T-helper 17 cell (primary cell): ENCODE measurements at regions not wholly inside any gene's neighbourhood (a gene's known extent, or its start where the extent isn't known, plus 50 kb on each side); places are given as distances from the start of the nearest gene placed in this dataset.
"Not testable (repeated sequence)": the region's sequence is repeated elsewhere in the genome, so short reads cannot be mapped to it uniquely, and the experiment has no call there.

ENCODE experiments used
- ATAC-seq: fragments of 150-1000 bp; cut with Tn5 transposase; 2 replicates; pipeline ENCODE4 v1.10.0; 2021; ENCODE audit warnings: mild to moderate bottlenecking, moderate library complexity
- DNase-seq, 3 donors: peaks; one replicate each; pipeline versions ENCODE4 v3.0.0 to v3.0.0-alpha.2; 2020 to 2021
- H3K9me3 ChIP-seq: one replicate; pipeline ENCODE4 v1.7.0; 2013; ENCODE audit warnings: low read length, mild to moderate bottlenecking; ENCODE audit not compliant: control insufficient read depth, poor library complexity, severe bottlenecking
- H3K27ac Mint-ChIP-seq: one replicate; pipeline ENCODE4 v1.8.0; 2022; ENCODE audit warnings: mild to moderate bottlenecking, moderate library complexity, mixed read lengths
- H3K27me3 Mint-ChIP-seq: one replicate; pipeline ENCODE4 v1.8.0; 2022; ENCODE audit warnings: mixed read lengths
- H3K36me3 Mint-ChIP-seq: one replicate; pipeline ENCODE4 v1.8.0; 2022; ENCODE audit warnings: low read depth, mixed read lengths
- H3K4me1 Mint-ChIP-seq: one replicate; pipeline ENCODE4 v1.8.0; 2022; ENCODE audit warnings: mild to moderate bottlenecking, mixed read lengths
- H3K4me3 Mint-ChIP-seq: one replicate; pipeline ENCODE4 v1.8.0; 2022; ENCODE audit warnings: mild to moderate bottlenecking, moderate library complexity, mixed read lengths

DNA sequence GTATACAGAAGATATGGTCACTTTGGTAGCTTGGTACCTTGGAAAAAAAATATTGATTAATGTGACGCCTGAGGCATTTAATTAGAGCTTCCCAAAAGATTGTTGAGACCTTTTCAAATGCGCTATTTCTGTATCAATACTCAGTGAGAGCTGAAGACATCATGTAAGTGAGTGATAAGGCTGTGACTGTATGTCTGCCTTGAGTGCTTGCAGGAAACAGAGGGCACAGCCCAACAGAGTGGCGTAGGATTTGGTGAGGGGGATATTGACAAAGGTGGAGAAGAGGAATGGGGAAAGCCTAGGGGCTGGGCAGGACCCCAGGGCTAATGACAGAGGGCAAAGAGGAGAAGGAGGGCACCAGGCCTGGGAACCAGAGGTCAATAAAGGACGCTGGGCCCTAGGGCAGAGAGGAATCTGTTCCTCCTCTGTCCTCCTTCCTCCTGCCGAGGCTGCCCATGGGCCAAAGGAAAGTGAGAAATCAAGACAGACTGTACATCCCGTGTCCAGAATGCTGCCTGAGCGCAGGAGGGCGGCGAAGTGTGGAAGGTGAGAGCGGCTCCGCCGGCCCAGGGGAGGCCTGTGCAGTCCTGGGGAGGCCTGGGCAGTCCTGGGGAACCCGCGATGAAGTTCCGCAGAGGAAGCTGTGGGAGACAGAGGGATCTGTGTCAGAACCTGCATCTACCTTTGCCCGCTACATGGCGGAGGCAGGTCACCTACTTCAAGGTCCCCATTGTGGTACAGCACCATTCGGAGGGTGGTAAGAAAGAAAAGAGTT, 228.6 kb upstream of the PIEZO2 start:
- no peaks in the 10 kb centered on the region for H3K36me3 Mint-ChIP-seq
- DNase-seq (no peak), ATAC-seq (no peak)
- peaks cover 26% of the 10 kb centered on the region for H3K27me3 Mint-ChIP-seq
- no peak overlapping the region for H3K27ac Mint-ChIP-seq
- no peaks in the 10 kb centered on the region for H3K9me3 ChIP-seq
- H3K4me3 Mint-ChIP-seq = no peak overlapping the region
- no peaks in the 10 kb centered on the region for H3K4me1 Mint-ChIP-seq

DNA sequence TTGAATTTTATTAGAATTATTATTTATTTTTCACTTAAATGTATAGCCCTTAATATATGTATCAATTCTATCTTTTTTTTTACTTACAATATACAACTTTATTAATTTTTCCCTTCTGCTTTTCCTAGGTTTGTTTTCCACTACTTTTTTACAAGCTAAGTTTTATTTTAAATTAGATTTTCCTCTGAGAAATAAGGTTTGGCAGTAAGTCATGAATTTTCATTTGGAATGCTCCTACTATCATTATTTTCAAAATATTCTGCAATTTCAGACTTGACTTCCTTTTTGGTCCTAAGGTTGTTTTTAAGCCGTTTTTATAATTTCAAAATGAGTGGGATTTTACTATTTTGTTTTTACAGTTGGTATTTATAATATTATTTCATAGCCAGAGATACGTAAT, 222.8 kb upstream of the PIEZO2 start:
- no peak overlapping the region for H3K4me3 Mint-ChIP-seq
- peaks cover 25% of the 10 kb centered on the region for H3K27me3 Mint-ChIP-seq
- no peaks in the 10 kb centered on the region for H3K4me1 Mint-ChIP-seq
- ATAC-seq (no peak), DNase-seq (no peak)
- H3K9me3 ChIP-seq = no peaks in the 10 kb centered on the region
- no peak overlapping the region for H3K27ac Mint-ChIP-seq
- no peaks in the 10 kb centered on the region for H3K36me3 Mint-ChIP-seq

DNA sequence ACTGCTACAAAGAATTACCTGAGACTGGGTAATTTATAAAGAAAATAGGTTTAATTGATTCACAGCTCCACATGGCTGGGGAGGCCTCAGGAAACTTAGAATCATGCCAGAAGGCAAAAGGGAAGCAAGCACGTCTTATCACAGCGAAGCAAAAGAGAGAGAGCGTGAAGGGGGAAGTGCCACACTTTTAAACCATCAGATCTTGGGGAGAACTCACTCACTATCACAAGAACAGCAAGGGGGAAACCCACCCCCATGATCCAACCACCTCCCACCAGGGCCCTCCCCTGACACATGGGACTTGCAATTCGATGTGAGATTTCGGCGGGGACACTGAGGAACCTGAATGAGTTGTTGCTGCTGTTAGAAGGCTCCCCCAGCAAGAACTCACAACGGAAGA, 220.2 kb upstream of the PIEZO2 start:
- Mint-ChIP-seq H3K27me3 (peaks cover 21% of the 10 kb centered on the region), H3K27ac (no peak overlapping the region), H3K36me3 (no peaks in the 10 kb centered on the region), H3K4me3 (no peak overlapping the region), H3K4me1 (no peaks in the 10 kb centered on the region)
- ATAC-seq = no peak
- H3K9me3 ChIP-seq = no peaks in the 10 kb centered on the region
- no peak for DNase-seq

DNA sequence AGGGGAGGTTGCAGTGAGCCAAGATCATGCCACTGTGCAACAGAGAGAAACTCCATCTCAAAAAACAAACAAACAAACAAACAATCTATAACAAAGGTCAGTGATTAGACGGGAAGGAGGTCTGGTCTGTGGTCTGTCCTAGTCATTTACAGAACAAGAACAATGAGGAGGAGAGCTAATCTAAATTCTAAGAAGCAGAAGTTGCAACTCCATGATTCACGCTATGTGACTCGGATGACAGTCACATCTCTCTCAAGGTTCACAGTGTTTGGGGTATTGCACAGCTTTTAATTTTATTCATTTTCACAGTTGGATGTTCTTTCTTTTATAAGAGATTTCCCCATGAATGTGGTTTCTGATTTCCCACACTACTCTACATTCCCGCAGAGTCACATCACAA, 218.7 kb upstream of the PIEZO2 start:
- Mint-ChIP-seq H3K36me3 (no peaks in the 10 kb centered on the region), H3K27me3 (peaks cover 14% of the 10 kb centered on the region), H3K27ac (no peak overlapping the region), H3K4me3 (no peak overlapping the region), H3K4me1 (no peaks in the 10 kb centered on the region)
- H3K9me3 ChIP-seq = no peaks in the 10 kb centered on the region
- ATAC-seq (no peak), DNase-seq (no peak)

DNA sequence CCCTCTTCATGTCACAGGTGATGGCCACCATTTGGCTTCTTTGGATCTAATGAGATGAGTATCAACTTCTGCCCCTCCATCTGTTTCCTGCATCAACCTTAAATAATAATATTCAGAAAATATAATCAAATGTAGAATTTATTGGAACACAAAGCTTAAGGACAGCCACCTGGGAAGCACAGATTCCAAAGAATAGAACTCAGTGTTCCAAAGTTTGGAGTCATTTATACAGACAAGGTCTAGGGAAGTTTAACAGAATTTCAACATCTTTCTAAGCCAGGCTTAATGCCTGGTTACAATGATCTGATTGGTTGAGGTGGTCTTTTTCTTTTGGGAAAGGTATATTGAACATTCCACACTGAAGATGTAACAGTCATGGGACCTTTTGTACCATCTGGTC, 218.0 kb upstream of the PIEZO2 start:
- no peak overlapping the region for H3K4me3 Mint-ChIP-seq
- no peaks in the 10 kb centered on the region for H3K9me3 ChIP-seq
- ATAC-seq (no peak), DNase-seq (no peak)
- no peaks in the 10 kb centered on the region for H3K4me1 Mint-ChIP-seq
- no peak overlapping the region for H3K27ac Mint-ChIP-seq
- no peaks in the 10 kb centered on the region for H3K36me3 Mint-ChIP-seq
- H3K27me3 Mint-ChIP-seq = peaks cover 14% of the 10 kb centered on the region

DNA sequence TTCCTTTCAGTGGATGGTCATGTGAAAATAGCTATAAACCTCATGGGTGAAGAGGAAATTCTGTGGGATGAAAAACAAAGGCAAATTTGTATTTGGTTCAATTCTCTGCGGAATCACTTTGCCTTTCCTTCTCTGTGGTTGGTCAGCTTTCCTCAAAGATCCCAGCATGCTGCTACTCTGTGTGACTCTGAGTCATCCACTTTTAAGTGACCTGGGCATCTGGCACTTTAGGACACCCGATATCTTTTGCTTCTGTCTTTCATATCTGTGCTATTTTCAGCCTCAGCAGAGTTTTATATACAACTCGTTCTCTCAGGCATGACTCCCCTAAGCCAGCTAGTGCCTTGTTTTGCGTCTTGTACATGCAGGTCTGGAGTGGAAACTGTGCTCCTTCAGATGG, 217.0 kb upstream of the PIEZO2 start:
- no peaks in the 10 kb centered on the region for H3K4me1 Mint-ChIP-seq
- H3K27me3 Mint-ChIP-seq = peaks cover 14% of the 10 kb centered on the region
- ATAC-seq = no peak
- no peak overlapping the region for H3K27ac Mint-ChIP-seq
- no peak for DNase-seq
- H3K4me3 Mint-ChIP-seq = no peak overlapping the region
- H3K9me3 ChIP-seq = no peaks in the 10 kb centered on the region
- no peaks in the 10 kb centered on the region for H3K36me3 Mint-ChIP-seq

DNA sequence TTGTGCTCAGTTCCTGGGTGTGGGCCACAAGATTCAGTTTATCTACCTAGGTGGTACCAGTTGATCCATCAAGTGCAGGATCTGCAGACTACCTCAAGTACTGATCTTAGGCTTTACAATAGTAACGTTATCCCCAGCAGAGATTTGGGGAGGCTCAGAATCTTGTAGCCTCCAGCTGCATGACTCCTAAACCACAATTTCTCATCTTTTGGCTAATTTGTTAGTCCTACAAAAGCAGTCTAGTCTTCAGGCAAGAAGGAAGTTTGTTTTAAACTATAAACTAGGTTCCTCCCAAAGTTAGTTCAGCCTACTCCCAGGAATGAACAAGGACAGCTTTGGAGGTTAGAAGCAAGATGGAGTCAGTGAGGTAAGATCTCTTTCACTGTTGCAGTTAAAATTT, 213.5 kb upstream of the PIEZO2 start:
- H3K4me3 Mint-ChIP-seq = no peak overlapping the region
- no peak overlapping the region for H3K27ac Mint-ChIP-seq
- H3K36me3 Mint-ChIP-seq = no peaks in the 10 kb centered on the region
- DNase-seq = no peak
- no peaks in the 10 kb centered on the region for H3K4me1 Mint-ChIP-seq
- H3K9me3 ChIP-seq = no peaks in the 10 kb centered on the region
- peaks cover 13% of the 10 kb centered on the region for H3K27me3 Mint-ChIP-seq
- ATAC-seq = no peak

DNA sequence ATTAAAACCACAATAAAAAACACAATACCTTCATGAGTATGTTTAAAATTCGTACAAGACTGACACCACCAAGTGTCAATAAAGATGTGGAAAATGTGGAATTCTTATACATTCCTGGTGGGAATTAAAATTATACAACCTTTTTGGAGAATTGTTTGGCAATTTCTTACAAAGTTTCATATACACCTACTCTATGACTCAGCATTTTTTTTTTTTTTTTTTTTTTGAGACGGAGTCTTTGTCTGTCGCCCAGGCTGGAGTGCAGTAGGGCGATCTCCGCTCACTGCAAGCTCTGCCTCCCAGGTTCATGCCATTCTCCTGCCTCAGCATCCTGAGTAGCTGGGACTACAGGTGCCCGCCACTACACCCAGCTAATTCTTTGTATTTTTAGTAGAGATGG, 212.5 kb upstream of the PIEZO2 start:
- DNase-seq, H3K36me3 Mint-ChIP-seq, H3K4me1 Mint-ChIP-seq, ATAC-seq, H3K9me3 ChIP-seq, H3K27ac Mint-ChIP-seq, H3K27me3 Mint-ChIP-seq, H3K4me3 Mint-ChIP-seq: not testable (repeated sequence)

DNA sequence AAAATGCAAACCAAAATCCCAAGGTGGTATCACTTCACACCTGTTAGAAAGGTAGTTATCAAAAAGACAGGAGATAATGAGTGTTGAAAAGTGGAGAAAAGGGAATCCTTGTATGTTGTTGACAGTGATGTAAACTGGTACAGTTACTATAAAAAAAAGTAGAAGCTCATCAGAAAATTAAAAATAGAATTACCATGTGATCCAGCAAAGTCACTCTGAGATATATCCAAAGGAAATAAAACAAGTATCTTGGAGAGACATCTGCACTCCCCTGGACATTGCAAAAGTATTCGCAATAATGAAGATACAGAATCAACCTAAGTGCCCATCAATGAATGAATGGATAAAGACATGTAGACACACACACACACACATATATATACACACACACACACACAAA, 208.3 kb upstream of the PIEZO2 start:
- Mint-ChIP-seq H3K4me1 (no peaks in the 10 kb centered on the region), H3K36me3 (no peaks in the 10 kb centered on the region), H3K27ac (no peak overlapping the region), H3K4me3 (no peak overlapping the region), H3K27me3 (no peaks in the 10 kb centered on the region)
- no peak for ATAC-seq
- no peaks in the 10 kb centered on the region for H3K9me3 ChIP-seq
- no peak for DNase-seq

DNA sequence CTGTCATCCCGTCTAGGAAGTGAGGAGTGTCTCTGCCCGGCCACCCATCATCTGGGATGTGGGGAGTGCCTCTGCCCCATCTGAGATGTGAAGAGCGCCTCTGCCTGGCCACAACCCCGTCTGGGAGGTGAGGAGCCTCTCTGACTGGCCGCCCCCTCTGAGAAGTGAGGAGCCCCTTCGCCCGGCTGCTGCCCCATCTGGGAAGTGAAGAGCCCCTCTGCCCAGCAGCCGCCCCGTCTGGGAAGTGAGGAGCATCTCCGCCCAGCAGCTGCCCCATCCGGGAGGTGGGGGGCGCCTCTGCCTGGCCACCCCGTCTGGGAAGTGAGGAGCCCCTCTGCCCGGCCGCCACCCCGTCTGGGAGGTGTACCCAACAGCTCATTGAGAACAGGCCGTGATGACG, 195.2 kb upstream of the PIEZO2 start:
- H3K4me1 Mint-ChIP-seq, ATAC-seq, H3K36me3 Mint-ChIP-seq, H3K9me3 ChIP-seq, DNase-seq, H3K27me3 Mint-ChIP-seq, H3K4me3 Mint-ChIP-seq, H3K27ac Mint-ChIP-seq: not testable (repeated sequence)

DNA sequence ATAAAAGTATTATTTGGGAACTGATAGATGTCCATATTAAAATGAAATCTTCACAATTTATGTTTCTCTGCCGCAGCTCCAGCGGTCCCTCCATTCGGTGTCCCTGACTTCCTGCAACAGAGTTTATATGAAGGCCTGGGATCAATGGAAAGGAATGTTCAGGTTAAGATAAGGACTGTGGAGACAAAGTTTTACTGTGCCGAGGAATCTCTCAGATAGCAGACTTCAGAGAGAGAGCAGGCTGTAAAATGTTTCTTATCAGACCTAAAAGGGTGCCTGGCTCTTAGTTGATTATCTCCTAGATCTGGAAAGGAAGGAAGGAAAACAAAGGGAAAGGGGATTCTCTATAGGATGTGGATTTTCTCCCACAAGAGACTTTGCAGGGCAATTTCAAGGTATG, 193.7 kb upstream of the PIEZO2 start:
- no peaks in the 10 kb centered on the region for H3K27me3 Mint-ChIP-seq
- no peak overlapping the region for H3K4me3 Mint-ChIP-seq
- no peak overlapping the region for H3K27ac Mint-ChIP-seq
- H3K9me3 ChIP-seq = no peaks in the 10 kb centered on the region
- ATAC-seq (no peak), DNase-seq (no peak)
- no peaks in the 10 kb centered on the region for H3K36me3 Mint-ChIP-seq
- H3K4me1 Mint-ChIP-seq = no peaks in the 10 kb centered on the region

DNA sequence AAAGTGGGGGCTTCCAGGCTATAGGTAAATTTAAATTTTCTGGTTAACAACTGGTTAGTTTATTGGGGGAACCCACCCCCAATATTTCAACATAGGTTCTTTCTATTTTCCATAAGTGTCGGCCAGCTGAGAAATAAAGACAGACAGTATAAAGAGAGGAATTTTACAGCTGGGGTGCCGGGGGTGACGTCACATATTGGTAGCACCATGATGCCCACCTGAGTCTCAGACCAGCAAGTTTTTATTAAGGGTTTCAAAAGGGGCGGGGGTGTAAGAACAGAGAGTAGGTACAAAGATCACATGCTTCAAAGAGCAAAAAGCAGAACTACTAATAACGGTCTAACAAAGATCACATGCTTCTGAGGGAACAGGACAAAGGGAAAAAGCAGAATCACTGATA, 192.7 kb upstream of the PIEZO2 start:
- not testable (repeated sequence) for H3K27me3 Mint-ChIP-seq, H3K4me1 Mint-ChIP-seq, ATAC-seq, H3K27ac Mint-ChIP-seq, H3K9me3 ChIP-seq, H3K4me3 Mint-ChIP-seq, DNase-seq, H3K36me3 Mint-ChIP-seq

DNA sequence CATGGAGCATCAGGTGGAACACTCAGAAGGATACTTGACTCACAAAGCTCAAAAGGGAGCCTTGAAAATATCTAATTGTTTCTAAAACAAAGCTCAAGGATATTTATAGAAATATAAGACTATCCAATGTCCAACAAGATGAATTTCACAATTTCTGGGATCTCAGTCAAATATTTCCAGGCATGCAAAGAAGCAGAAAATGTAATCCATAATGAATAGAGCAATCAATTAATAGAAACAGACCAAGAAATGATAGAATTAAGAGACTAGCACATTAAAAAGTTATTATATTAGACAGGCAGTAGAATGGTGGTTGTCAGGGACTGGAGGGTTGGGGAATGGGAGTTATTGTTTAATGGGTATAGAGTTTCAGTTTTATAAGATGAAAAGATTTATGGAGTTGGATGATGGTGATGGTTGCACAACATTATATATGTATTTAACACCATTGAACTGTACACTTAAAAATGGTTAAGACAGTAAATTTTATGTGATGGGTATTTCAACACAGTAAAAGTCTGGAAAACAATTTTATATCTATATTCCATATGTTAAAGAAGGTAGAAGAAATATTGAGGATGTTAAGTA, 189.9 kb upstream of the PIEZO2 start:
- Mint-ChIP-seq H3K4me3 (no peak overlapping the region), H3K4me1 (no peaks in the 10 kb centered on the region), H3K27ac (no peak overlapping the region), H3K36me3 (no peaks in the 10 kb centered on the region), H3K27me3 (peaks cover 13% of the 10 kb centered on the region)
- H3K9me3 ChIP-seq = no peaks in the 10 kb centered on the region
- no peak for ATAC-seq
- DNase-seq = no peak

DNA sequence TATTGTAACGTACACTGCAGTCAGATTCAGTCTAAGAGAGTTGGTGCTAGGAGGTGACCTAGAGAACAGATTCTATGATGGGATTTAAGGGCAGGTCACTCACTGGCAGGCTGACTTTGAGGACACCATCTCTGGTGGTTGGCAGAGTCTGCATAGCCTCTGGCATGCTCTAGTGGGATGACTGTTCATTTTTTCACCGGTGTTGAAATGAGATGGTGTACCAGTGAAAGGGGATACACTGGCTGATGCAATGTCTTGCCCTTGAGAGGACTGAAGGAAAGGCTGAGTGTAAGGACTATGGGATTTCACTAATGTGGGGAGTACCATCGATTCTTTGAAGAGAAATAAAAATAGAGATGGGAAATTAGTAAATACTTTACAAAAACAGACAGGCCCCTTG, 186.9 kb upstream of the PIEZO2 start:
- H3K27me3 Mint-ChIP-seq = peaks cover 15% of the 10 kb centered on the region
- no peaks in the 10 kb centered on the region for H3K36me3 Mint-ChIP-seq
- no peaks in the 10 kb centered on the region for H3K4me1 Mint-ChIP-seq
- H3K27ac Mint-ChIP-seq = no peak overlapping the region
- DNase-seq = no peak
- no peaks in the 10 kb centered on the region for H3K9me3 ChIP-seq
- no peak for ATAC-seq
- H3K4me3 Mint-ChIP-seq = no peak overlapping the region
